HG03064 (cell line): ENCODE measurements at regions not wholly inside any gene's neighbourhood (a gene's known extent, or its start where the extent isn't known, plus 50 kb on each side); places are given as distances from the start of the nearest gene placed in this dataset.

ENCODE experiments used
- ATAC-seq: cut with Tn5 transposase; IDR thresholded peaks from one replicate; pipeline ENCODE4 v1.9.1; 2021; ENCODE audit warnings: low read depth; ENCODE audit not compliant: unreplicated experiment

DNA sequence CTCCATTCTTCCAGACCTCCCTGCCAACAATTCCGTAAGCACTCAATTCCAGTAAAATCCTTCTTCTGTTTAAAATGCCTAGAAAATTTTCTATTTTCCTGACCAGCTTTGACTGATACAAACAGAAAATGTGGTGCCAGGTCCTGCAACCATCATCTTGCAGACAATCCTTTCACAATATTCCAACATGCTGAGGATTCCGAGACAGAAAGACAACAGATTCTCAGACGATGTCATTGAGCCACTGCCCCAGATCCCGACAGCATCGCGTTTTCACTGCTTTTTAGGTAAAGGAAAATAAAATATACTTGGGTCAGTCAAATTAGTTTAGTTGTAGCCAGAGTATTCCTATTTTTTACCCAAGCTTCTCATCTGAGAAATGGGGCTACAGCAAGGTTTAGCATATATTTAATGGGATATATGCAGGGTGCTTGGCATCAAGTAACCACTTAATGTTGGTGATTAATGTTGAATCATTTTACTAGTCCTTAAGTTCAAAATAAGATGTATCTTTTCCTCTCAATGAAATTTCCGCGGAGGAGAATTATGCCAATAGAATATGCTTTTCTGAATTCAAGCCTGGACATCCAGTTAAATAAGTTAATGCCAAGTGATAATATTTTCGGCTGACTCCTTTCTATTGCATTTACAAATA is 866.6 kb downstream of the SLC4A3 start:
- no peak for ATAC-seq

DNA sequence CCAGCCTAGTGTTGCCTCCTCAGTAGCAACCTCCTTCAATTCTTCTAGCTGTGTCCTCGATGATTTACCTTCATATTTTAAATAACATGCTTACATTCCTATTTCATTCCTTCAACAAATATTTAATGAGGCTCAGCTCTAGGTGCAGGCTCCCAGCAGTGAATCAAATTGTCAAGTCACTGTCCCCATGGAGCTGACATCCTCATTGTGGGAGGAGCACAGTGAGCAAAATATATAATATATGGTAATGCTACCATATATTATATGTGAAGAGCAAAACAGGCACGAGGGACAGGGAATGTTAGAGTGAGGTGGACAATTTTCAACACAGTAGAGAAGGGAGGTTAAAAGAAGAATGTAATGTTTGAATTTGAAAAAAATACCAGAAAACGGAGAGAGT is 869.1 kb downstream of the SLC4A3 start:
- ATAC-seq, result no peak

DNA sequence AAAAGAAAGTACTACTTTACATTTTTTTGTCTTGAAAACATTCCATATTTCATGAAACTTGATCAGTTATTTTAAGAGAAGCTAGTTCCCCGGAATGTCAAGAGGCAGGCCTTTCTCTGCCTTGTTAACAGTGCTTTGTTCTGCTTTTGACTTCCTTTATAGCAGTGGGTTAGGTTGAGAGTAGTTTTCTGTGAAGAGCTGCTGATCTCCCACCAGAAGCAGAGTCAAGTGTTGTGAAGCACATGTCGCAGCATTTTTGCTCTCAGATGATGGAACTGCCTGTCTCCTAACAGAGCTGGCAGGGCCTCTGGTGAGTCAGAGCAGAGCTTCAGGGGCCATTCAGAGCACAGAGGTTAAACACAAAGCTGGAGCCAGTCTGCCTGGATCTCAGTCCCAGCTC is 871.8 kb downstream of the SLC4A3 start:
- ATAC-seq, result no peak

DNA sequence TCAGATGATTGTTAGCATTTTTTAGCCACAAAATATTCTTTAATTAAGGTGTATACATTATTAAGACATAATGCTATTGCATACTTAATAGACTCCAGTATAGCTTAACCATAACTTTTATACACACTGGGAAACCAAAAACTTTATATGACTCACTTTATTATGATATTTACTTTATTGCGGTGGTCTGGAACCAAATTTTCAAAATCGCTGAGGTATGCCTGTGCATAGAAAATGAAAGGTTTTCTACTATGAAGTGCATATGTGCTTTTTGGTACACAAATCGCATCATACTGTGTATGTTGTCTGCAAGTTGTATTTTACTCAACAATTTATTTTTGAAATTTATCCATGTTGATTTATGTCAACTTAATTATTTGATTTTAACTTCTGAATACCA is 875.1 kb downstream of the SLC4A3 start:
- no peak for ATAC-seq

DNA sequence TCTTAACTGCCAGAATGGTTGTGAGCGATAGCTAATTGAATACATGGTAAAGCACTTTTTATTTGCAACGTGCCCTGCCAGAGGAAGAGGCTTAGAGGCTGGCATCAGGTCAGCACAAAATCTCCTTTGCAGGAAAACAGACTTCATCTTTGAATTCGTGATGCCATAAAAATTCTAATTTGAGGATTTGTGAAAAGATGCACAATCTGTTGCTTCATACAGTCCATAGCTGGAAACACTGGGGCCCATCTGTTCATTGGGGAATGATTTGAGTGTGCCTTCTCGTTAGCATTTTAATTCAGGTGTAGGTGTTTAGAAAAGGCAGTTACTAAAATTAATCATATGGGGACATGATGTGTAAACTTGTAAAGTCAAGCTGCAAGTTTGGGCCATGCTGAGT is 876.0 kb downstream of the SLC4A3 start:
- ATAC-seq, result no peak

DNA sequence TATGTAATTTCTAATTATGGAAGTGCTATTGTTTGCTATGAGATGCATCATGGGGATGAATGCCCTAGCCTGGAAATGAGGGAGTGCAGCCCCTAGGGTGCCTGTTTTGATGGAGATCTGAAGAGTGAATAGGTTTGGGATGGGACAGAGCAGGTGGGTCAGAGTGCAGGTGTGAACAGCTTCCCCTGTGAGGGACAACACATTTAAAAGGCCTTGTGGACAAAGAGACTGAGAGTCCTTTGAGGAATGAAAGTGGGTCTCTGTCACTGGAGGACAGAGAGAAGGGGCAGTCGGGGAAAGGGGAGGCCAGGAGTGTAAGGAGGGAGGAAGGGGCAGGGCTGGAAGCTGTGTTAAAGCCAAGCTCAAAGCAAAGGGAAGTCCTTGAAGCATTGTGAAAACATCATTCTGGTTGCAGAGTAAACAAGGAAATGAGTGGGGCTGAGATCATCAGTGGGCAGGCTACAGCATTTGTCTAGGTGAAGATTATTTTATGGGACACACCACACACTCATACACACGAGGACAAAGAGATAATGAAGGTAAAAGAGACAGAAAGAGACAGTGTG is 877.6 kb downstream of the SLC4A3 start:
- ATAC-seq, result no peak

DNA sequence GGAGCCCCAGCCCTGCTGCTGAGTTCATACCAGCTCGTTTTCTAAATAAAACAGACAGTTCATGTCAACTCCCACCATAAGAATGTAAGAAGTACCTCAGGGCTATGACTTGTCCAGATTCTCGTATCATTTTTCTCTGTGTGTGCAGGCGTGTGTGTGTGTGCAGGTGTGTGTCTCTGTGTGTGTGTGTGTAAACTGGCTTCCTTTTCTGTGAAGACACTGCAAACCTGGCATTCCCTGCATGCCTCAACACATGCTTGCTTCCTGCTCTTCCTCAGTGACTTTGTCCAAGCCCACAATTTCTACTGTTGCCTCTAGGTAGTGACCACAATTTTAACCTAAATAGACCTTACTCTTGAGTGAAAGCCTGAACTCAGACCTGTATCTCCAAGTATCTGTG is 879.0 kb downstream of the SLC4A3 start:
- no peak for ATAC-seq

DNA sequence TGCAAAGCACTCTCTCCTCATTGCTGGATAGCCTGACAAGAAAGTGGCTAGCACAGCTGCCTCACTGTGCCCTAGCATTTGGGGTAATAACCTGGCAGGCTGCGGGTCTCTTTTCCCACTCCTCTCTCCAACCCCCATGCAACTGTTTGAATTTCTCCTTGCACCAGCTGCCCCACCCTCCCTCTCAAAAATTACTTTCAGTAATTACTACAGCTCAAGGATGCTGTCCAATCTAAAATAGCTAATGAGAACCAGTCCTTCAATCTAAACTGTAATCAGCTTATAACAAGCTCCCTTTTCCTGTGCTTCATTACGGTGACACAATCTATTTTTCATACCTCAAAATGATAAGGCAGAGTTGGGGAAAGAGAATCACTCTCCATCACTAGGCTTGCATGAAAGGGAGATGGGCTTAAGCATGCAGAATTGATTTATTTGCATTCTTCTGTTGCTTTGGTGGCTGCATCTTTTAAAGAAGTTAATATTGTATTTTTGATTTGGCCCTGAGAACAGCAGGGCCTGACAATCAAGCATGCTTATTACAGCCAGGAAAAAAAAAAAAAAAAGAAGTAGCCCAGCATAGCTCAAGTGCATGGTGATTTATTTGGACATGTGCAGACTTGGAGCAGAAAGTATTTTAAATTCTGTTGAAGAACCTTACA is 881.8 kb downstream of the SLC4A3 start:
- no peak for ATAC-seq

DNA sequence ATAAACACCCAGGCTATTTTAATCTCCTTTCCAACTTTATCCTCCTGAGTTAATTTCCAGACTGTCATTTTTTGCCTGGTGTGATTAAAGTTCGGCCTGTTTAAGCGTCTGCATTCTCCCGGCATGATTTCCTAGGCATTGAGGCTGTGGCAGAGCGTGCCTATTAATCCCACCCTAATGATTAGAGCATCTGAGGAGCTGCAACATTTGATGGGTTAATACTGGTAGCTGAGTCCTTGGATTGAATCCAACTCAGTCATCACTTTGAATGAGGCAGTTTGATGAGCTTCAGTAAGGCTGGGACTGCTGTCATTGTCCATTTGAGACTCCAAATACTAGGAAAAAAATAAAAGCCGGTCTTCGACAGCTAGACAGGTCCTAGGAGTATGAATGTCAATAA is 882.5 kb downstream of the SLC4A3 start:
- ATAC-seq, result no peak

DNA sequence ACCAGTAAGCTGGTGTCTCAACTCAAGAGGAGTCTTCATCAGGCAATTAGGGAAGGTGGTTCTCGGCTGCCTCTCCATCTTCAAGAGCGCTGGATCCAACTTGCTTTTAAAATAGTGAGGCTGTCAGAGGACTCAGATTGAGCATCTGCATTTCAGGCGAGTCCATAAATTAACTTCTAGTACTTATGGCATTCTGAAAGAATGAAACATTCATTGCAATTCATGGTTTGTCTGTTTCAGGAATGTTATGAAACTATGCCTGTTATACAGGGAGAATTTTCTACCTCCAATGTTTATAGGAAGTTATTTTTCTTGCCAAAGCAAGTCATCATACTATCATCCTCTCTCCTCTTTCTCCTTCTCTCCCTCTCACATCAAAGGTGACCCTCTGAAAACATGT is 883.2 kb downstream of the SLC4A3 start:
- no peak for ATAC-seq

DNA sequence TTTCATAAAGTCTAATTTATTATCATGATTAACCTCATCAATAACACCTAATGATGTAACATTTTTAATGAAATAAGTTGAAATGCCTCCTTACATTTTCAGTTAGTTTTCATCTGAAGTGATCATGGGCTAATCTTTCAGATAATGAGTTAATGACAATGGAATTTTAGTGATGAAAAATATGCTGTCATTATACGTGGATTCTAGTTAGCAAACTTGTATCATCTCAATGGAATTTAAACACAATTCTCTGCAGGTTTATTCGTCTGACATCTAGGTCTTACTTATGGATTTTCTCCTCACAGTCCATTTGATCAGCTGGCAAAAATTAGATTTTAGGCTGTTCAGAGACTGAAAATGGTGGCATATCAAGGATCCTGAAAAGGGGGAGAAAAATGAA is 885.0 kb downstream of the SLC4A3 start:
- no peak for ATAC-seq

DNA sequence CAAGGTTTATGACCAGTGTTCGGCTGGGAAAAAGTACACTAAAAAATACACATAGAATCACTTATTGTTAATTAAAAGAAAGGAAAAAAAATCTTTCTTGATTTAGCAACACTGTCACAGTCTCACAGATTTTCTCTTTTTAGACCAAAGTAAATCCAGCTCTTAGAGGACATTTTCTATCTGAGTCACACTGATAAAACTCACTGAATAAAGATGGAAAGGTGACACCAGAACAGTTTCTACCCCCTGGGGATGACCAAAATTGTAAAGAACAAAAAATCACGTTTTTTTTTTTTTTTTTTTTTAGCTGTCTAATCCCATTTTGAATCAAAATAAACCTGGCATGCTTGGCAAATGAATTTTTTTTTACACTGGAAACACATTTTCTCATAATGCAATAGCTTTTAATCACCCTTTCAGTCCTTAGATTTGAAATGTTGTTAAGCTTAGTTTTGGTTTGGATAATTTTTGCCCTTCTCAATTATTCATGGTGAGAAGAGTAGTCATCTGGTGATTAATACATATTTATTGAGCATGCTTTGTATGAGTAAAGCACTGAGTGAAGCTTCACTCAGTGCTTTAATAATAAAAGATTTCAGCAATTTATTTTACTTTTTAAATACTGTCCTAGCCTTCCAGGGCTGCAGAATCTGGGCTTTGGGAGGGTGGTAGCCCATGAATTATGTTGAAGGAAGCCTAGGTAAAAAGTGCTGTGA is 886.3 kb downstream of the SLC4A3 start:
- no peak for ATAC-seq

DNA sequence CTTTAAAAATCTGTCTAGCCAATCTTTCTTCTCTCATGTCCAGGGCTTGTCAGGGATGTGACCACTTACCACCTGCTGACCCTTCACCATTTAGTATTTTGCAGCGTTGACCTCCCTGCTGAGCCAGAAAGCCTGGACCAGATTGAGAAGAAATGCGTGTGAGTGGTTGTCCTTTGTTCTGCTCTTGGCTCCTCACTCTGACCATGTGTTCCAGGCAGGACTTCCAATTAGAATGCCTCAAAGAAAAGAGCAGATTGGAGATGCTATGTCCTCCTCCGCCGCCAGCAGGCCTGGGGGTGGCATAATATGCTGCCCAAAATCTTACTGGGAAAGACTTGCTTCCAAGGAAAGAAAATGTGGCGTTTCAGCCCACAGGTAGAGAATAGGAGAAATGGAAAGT is 894.1 kb downstream of the SLC4A3 start:
- ATAC-seq, result no peak

DNA sequence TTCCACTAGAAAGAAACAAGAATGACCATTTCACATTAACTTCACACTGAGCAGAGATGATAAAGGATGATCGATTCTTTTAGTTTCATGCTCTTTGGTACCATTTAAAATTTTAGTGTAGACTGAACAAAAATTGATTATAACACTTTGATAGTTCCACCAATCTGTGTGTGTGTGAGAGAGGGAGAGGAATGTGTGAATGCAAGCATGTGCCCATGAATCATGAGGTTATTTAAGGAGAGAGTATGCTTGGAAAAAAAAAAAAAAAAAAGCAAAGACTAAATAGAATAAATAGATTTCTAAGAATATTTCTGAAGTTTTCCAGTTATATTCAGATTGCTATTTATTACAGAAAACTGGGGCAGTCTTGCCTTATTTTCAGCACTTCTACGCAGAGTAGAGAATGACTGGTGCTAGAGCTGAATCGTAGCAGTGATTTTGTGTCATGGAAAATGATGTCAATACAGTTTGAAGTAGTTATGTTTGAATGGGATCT is 900.8 kb downstream of the SLC4A3 start:
- ATAC-seq, result no peak

DNA sequence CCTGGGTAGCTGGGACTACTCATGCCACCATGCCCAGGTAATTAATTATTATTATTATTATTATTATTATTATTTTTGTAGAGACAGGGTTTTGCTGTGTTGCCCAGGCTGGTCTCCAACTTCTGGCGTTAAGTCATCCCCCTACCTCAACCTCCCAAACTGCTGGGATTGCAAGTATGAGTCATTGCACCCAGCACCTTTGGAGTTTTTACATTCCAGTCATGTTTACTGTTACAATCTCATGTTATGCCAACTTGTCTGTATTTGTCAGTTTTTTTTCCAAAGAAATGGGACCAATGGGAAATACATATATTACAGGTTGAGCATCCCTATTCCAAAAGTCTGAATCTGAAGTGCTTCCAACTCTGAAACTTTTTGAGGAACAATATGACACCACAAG is 903.8 kb downstream of the SLC4A3 start:
- ATAC-seq, result no peak

DNA sequence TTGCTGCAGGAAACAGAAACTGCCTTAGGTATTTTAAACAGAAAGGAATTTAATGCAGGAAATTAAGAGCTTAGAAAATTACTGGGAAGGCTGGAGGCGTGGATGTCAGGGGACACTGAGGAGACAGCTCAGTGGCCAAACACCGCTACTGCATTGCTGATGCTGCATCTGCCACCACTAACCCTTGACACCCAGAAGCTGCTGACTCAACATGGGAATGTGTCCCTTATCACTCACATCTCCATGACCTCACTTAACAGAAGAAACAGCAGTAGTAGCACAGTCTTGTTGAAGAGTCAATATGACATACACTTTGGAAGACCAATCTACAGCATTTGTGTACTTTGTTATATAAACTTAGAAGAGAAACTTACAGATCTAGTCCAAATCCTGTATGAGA is 906.1 kb downstream of the SLC4A3 start:
- ATAC-seq, result no peak

DNA sequence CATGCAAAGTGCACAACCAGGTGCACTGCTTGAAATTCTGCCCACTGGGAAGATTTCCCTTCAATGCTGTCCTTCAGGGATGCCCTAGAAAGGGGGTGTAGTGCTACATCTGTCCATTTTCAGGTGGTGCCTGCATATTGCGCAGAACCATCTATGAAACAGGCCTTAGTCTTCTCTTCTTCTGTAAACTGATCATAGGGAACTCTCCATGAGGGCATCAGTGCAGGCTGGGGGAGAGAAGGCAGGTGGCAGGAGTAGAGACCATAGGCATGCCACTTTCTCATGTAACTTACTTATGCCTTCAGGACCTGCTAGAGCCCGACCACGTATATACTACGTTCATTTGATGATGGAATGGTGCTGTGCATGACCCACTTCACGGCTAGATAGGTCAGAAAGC is 912.1 kb downstream of the SLC4A3 start:
- no peak for ATAC-seq

DNA sequence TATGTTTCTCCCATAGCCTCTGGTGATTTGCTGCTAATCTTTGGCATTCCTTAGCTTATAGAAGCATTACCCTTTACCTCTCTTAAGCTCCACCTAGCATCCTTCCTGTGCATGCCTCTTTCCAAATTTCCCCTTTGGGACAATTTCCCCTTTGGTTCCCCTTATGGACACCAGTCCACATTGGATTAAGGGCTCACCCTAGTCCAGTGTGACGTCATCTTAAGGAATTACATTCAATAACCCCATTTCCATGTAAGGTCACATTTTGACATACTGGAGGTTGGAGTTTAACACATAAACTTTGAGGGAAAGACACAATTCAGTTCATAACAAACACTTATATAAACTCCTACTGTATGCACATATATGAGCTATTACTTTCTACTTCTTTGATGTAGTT is 916.6 kb downstream of the SLC4A3 start:
- no peak for ATAC-seq

DNA sequence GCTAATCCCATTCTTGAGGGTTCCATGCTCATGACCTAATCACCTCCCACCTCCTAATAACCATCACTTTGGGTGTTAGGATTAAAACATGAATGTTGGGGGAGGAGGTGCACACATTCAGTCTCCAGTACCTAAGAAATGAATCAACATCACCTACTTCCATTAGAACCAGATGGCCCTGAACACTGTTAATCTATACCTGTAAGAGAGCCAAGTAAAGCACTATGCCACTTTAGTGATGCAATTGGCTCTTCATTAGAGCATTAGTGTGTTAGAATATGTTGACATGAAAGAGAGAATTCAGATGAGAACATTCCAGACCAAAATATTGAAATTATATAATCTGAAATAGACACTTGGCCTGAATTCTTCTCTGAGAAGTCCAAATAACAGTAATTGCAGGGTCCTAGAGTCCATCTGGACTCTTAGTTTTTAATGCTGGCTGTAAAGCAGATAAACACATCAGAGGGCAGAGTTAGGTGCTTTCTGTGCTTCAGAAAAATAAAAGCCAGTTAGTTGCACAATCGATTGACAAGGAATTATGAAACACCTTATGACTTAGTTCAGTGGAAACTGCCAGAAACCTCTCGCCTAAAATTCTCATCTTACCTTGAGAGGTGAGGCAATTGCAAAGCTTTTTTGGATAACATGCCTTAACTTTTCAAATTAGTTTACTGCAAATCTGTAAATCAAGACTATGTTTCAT is 923.7 kb downstream of the SLC4A3 start:
- no peak for ATAC-seq

DNA sequence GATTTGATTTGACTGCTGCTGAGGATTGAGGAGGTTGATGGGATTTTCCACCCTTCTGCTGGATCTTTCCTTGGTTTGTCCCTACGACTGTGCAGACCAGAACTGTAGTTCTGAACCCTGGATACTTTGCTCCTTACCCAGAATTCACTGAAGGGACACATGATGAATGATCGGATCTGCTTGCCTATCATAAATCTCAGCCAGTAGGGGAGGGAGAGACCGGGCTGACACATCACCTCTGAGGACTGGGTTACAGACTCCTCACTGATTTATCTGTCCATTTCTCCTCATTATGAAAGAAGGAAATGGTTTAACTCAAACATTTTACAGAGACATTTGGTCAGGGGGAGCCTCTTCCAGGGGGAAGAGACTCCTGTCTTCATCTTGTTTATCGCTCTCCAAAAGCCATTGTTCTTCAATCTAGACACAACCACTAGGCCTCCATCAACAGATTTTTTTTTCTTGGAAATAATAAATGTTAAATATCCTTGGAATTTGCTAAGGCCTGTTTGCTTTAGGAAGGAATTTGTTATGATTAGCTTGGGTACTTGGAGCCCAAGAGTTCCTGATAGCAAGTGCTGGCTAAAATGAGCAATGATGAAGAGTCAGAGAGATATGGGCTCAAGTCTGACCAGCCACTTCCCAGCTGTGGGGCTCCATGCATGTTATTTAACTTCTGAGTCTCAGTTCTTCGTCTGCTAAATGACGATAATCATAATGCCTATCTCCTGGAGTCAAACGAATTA is 925.5 kb downstream of the SLC4A3 start:
- no peak for ATAC-seq
